Activated naive CD4-positive, alpha-beta T cell treated with anti-CD3 and anti-CD28 coated beads, Interleukin-2, amount 10 ng/mL, durations not matched to agents 7 days and 5 days (primary cell): ENCODE measurements at regions not wholly inside any gene's neighbourhood (a gene's known extent, or its start where the extent isn't known, plus 50 kb on each side); places are given as distances from the start of the nearest gene placed in this dataset.
"Not testable (repeated sequence)": the region's sequence is repeated elsewhere in the genome, so short reads cannot be mapped to it uniquely, and the experiment has no call there.

Experiments used
- CTCF ChIA-PET: fragments of 350-600 bp; sonication (Branson Sonifier 250); formaldehyde crosslinking; loops from one replicate; lab custom pipeline; 2021; ENCODE audit warnings: antibody characterized with exemption; lab: Charles Lee
- DNase-seq: peaks from one replicate; pipeline ENCODE4 v3.0.0-alpha.2; 2020
- H3K27ac Mint-ChIP-seq: one replicate; pipeline ENCODE4 v1.8.0; 2021; ENCODE audit warnings: mild to moderate bottlenecking, moderate library complexity, mixed read lengths
- H3K27me3 Mint-ChIP-seq: one replicate; pipeline ENCODE4 v1.8.0; 2021; ENCODE audit warnings: mild to moderate bottlenecking, mixed read lengths
- H3K36me3 Mint-ChIP-seq: one replicate; pipeline ENCODE4 v1.8.0; 2021; ENCODE audit warnings: mixed read lengths
- H3K4me1 Mint-ChIP-seq: one replicate; pipeline ENCODE4 v1.8.0; 2021; ENCODE audit warnings: mixed read lengths
- H3K4me3 Mint-ChIP-seq: one replicate; pipeline ENCODE4 v1.8.0; 2021; ENCODE audit warnings: mild to moderate bottlenecking, moderate library complexity, mixed read lengths
- H3K9me3 Mint-ChIP-seq: one replicate; pipeline ENCODE4 v1.8.0; 2021; ENCODE audit warnings: mixed read lengths

DNA sequence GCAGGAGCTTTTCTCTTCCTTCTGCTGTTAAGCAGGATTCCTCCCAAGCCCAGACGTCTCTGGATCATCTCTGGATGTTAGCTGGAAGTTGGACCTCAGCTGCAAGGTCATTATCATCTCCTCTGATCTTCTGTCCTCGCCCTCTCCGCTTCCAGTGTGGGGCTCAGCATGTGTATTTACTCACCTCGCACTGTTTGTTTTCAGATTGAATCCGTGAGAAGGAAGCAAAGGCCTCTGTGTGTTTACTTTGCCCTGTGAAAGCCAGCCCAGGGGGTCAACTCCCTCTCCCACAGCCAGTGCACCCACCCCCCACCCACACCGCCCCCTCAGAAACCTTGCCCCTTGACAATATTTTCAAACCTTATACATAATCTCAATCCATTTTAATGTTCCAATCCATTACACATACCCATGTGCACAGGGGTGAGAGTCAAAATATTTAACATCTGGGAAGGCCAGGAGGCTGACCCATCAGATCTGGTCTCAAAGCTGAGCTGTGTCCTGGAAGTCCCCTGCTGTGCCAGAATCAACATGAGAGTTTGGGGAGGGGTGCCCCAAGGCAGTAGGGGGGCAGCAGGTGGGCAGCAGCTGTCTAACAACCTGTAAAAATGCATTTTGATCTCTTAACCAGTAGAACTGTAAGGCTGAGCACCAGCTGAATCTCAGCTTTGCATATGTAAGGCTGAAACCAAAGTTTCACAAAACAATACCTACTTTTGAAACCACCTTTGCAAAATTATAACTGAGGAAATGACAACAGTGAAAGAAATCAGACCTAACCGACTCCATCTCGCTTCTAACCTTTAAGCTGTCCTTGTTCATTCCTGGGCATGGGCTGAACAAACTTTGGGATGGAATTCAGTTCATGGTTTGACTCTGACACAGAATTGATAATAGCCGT is 157.9 kb downstream of the ZNF664 start:
- Mint-ChIP-seq H3K9me3 (no peaks in the 10 kb centered on the region), H3K4me1 (no peaks in the 10 kb centered on the region), H3K36me3 (no peaks in the 10 kb centered on the region), H3K27me3 (no peaks in the 10 kb centered on the region), H3K27ac (no peak overlapping the region), H3K4me3 (no peak overlapping the region)
- no peak for DNase-seq
- CTCF ChIA-PET = no interaction called here

- Mint-ChIP-seq H3K9me3 (no peaks in the 10 kb centered on the region), H3K4me3 (no peak overlapping the region), H3K27me3 (no peaks in the 10 kb centered on the region), H3K36me3 (no peaks in the 10 kb centered on the region), H3K27ac (no peak overlapping the region), H3K4me1 (no peaks in the 10 kb centered on the region)
- DNase-seq = no peak
- CTCF ChIA-PET = no interaction called here
These were observed 158.6 kb downstream of the ZNF664 start for GRCh38 chr12:124131659-124132058.

- no peaks in the 10 kb centered on the region for H3K27me3 Mint-ChIP-seq
- no peaks in the 10 kb centered on the region for H3K9me3 Mint-ChIP-seq
- CTCF ChIA-PET = no interaction called here
- no peak for DNase-seq
- no peaks in the 10 kb centered on the region for H3K4me1 Mint-ChIP-seq
- no peaks in the 10 kb centered on the region for H3K36me3 Mint-ChIP-seq
- H3K27ac Mint-ChIP-seq = no peak overlapping the region
- no peak overlapping the region for H3K4me3 Mint-ChIP-seq
These were observed 159.5 kb downstream of the ZNF664 start for GRCh38 chr12:124132530-124132929.

DNA sequence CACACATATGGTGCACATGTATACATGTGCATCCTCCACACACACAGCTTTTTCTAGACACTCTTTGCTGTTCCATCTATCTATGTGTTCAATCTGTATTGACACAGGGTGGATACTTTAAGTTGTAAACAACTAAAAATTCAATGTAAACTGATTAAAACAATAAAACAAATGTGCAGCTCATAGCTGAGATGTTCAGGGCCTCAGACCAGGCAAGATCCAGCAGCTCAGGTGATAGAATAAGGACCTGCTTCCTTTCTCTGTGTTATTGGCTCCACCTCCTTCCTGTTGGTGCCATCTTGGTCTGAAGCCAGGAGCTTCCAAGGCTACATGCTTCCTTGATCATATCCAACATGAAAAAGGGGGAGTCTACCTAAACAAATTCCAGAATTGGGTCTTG is 158.1 kb upstream of the RFLNA start:
- DNase-seq = no peak
- peaks cover 3% of the 10 kb centered on the region for H3K9me3 Mint-ChIP-seq
- peaks cover 19% of the 10 kb centered on the region for H3K27me3 Mint-ChIP-seq
- CTCF ChIA-PET = no interaction called here
- H3K4me1 Mint-ChIP-seq = no peaks in the 10 kb centered on the region
- H3K27ac Mint-ChIP-seq = no peak overlapping the region
- no peaks in the 10 kb centered on the region for H3K36me3 Mint-ChIP-seq
- H3K4me3 Mint-ChIP-seq = no peak overlapping the region

- no peak overlapping the region for H3K27ac Mint-ChIP-seq
- H3K27me3 Mint-ChIP-seq = peaks cover 21% of the 10 kb centered on the region
These were observed 153.9 kb upstream of the RFLNA start for GRCh38 chr12:124140944-124141486.

DNA sequence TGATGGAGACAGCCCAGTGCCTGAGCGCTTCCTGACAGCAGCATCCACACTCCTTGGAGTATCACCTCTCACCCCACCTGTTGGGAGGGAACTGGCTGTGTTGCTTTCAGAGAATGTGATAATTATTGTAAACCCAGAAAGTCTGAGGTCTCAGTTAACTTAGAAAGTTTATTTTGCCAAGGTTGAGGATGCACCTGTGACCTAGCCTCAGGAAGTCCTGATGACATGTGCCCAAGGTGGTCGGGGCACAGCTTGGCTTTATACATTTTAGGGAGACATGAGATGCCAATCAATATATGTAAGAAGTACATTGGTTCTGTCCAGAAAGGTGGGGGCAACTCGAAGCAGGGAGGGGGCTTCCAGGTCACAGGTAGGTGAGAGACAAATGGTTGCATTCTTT is 153.3 kb upstream of the RFLNA start:
- H3K4me3 Mint-ChIP-seq, H3K9me3 Mint-ChIP-seq, H3K4me1 Mint-ChIP-seq, DNase-seq, CTCF ChIA-PET, H3K27ac Mint-ChIP-seq, H3K36me3 Mint-ChIP-seq: not testable (repeated sequence)
- H3K27me3 Mint-ChIP-seq = peaks cover 21% of the 10 kb centered on the region

More at GRCh38 chr12:124140944-124141486, 153.9 kb upstream of the RFLNA start:
- Mint-ChIP-seq H3K36me3 (no peaks in the 10 kb centered on the region), H3K9me3 (peaks cover 9% of the 10 kb centered on the region), H3K4me1 (no peaks in the 10 kb centered on the region), H3K4me3 (no peak overlapping the region)
- CTCF ChIA-PET = no interaction called here
- DNase-seq = no peak

DNA sequence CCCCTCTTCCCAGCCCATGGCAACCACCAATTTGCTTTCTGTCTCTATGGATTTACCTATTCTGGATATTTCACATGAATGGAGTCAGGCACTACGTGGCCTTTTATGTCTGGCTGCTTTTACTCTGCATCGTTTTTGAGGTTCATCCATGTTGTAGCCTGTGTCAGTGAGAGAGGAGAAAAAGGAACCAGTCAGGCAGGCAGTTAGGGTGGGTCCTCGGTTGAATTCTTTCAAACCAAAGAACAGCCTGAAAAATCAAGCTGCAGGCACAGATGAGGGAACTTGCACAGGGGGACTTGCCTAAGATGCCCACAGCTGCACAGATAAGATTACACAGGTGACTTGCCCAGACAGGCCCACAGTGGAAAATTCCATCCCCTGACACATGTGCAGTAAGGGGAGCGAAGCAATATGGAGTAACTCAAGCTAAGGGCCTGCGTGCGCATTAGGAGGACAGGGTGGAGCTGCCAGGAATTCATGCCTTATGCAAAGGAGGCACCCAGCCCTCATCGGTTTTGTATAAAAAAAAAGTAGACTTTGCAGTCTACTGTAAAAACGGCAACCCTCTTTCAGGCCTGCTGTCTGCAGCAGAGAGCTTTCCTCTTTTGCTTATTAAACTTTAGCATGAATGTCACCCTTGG is 152.4 kb upstream of the RFLNA start:
- H3K27me3 Mint-ChIP-seq = peaks cover 21% of the 10 kb centered on the region
- CTCF ChIA-PET = no interaction called here
- peaks cover 9% of the 10 kb centered on the region for H3K9me3 Mint-ChIP-seq
- no peaks in the 10 kb centered on the region for H3K4me1 Mint-ChIP-seq
- no peak overlapping the region for H3K4me3 Mint-ChIP-seq
- H3K36me3 Mint-ChIP-seq = no peaks in the 10 kb centered on the region
- no peak for DNase-seq
- H3K27ac Mint-ChIP-seq = no peak overlapping the region

DNA sequence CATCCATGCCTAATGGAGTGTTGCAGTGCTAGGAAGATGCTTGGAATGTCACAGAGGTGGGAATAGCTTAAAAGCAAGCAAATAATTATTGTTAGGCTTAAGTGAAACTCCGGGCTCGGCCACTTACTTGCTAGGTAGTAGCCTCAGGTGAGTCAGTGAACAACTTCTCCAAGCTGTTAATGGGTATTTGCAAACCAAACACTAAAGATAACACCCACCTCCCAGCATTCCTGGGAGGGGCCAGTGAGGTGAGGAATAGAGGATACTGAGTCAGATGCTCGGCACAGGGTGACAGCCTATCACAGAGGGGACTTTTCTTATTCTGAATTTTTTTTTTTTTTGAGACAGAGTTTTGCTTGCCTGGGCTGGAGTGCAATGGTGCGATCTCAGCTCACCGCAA is 151.2 kb upstream of the RFLNA start:
- H3K27ac Mint-ChIP-seq = no peak overlapping the region
- H3K27me3 Mint-ChIP-seq = peaks cover 21% of the 10 kb centered on the region
- DNase-seq = no peak
- no peak overlapping the region for H3K4me3 Mint-ChIP-seq
- CTCF ChIA-PET = no interaction called here
- no peaks in the 10 kb centered on the region for H3K4me1 Mint-ChIP-seq
- H3K36me3 Mint-ChIP-seq = no peaks in the 10 kb centered on the region
- peaks cover 7% of the 10 kb centered on the region for H3K9me3 Mint-ChIP-seq

- no peak overlapping the region for H3K4me3 Mint-ChIP-seq
- no peak overlapping the region for H3K27ac Mint-ChIP-seq
- H3K27me3 Mint-ChIP-seq = peaks cover 21% of the 10 kb centered on the region
- H3K36me3 Mint-ChIP-seq = no peaks in the 10 kb centered on the region
- H3K4me1 Mint-ChIP-seq = no peaks in the 10 kb centered on the region
- peaks cover 7% of the 10 kb centered on the region for H3K9me3 Mint-ChIP-seq
- no peak for DNase-seq
- CTCF ChIA-PET = no interaction called here
These were observed 150.2 kb upstream of the RFLNA start for GRCh38 chr12:124144531-124145194.

DNA sequence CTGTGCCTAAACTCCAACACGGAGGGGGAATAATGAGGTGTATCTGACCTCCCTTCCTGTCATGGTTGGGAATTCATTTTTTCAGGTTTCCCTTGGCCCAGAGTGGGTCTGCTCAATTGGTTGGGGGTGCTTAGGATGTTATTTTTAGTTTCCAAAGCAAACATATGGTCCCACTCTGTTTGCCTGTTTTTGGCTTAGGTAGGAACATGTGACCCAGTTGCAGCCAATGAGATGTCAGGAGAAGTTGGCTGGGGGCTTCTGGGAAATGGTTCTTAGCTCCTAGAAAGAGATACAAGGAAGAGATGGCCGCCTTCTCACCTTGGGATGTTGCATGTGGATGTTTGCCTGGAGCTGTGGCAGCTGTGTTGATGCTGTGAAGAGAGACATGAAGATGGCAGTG is 147.9 kb upstream of the RFLNA start:
- Mint-ChIP-seq H3K36me3 (no peaks in the 10 kb centered on the region), H3K27me3 (no peaks in the 10 kb centered on the region), H3K27ac (no peak overlapping the region), H3K4me1 (no peaks in the 10 kb centered on the region), H3K9me3 (peaks cover 4% of the 10 kb centered on the region), H3K4me3 (no peak overlapping the region)
- no peak for DNase-seq
- CTCF ChIA-PET = no interaction called here

- CTCF ChIA-PET = no interaction called here
- no peaks in the 10 kb centered on the region for H3K27me3 Mint-ChIP-seq
- H3K4me1 Mint-ChIP-seq = no peaks in the 10 kb centered on the region
- no peak for DNase-seq
- H3K27ac Mint-ChIP-seq = no peak overlapping the region
- no peaks in the 10 kb centered on the region for H3K36me3 Mint-ChIP-seq
- H3K4me3 Mint-ChIP-seq = no peak overlapping the region
- peaks cover 4% of the 10 kb centered on the region for H3K9me3 Mint-ChIP-seq
These were observed 147.3 kb upstream of the RFLNA start for GRCh38 chr12:124147575-124147974.

- Mint-ChIP-seq H3K36me3 (no peaks in the 10 kb centered on the region), H3K9me3 (peaks cover 1% of the 10 kb centered on the region), H3K4me3 (no peak overlapping the region), H3K4me1 (no peaks in the 10 kb centered on the region), H3K27me3 (no peaks in the 10 kb centered on the region), H3K27ac (no peak overlapping the region)
- no peak for DNase-seq
- CTCF ChIA-PET = no interaction called here
These were observed 146.2 kb upstream of the RFLNA start for GRCh38 chr12:124148481-124149273.

DNA sequence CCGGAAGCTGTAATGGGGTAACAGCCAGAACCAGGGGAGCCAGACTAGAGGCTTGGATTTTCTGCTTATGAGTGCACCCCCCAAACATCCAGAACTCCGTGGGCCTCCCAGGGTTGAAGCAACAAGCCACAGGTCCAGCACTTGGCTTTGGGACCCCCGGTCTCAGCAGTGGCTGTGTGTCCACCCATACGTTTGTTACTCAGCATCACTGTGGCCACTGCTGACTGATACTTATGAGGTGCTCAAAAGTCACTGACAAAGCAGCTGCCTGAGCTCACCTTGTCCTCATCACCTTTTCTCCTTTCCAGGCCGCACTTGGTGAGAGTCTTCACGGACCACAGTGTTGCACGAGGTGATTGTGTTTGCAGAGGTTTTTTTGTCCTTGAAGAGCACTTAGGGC is 145.6 kb upstream of the RFLNA start:
- no peak for DNase-seq
- Mint-ChIP-seq H3K9me3 (no peaks in the 10 kb centered on the region), H3K27me3 (no peaks in the 10 kb centered on the region), H3K27ac (no peak overlapping the region), H3K4me3 (no peak overlapping the region), H3K36me3 (no peaks in the 10 kb centered on the region), H3K4me1 (no peaks in the 10 kb centered on the region)
- CTCF ChIA-PET = no interaction called here

- no peak overlapping the region for H3K4me3 Mint-ChIP-seq
- H3K36me3 Mint-ChIP-seq = no peaks in the 10 kb centered on the region
- no peaks in the 10 kb centered on the region for H3K27me3 Mint-ChIP-seq
- no peak overlapping the region for H3K27ac Mint-ChIP-seq
- H3K9me3 Mint-ChIP-seq = no peaks in the 10 kb centered on the region
- no peak for DNase-seq
- CTCF ChIA-PET = no interaction called here
- H3K4me1 Mint-ChIP-seq = no peaks in the 10 kb centered on the region
These were observed 144.7 kb upstream of the RFLNA start for GRCh38 chr12:124150168-124150567.
